ENCODE measurements at regions not wholly inside any gene's neighbourhood (a gene's known extent, or its start where the extent isn't known, plus 50 kb on each side); places are given as distances from the start of the nearest gene placed in this dataset.
"Not testable (repeated sequence)": the region's sequence is repeated elsewhere in the genome, so short reads cannot be mapped to it uniquely, and the experiment has no call there.

GRCh38 chr15:67928666-67929065 lies 88.8 kb upstream of the RNU6-1 start:
- peaks cover 4% of the 10 kb centered on the region for H3K36me3 Mint-ChIP-seq (ENCODE audit: unreplicated experiment)
- H3K9me3 Mint-ChIP-seq (ENCODE audit: unreplicated experiment) = peaks cover 5% of the 10 kb centered on the region
- H3K27ac Mint-ChIP-seq (ENCODE audit: unreplicated experiment) = no peak overlapping the region
- no peak for DNase-seq
- no peak for TF ChIP-seq CTCF (IDR thresholded peaks at IDR 0.05; ENCODE audit: partially characterized antibody, unreplicated experiment)
- no peak overlapping the region for H3K4me3 Mint-ChIP-seq (ENCODE audit: unreplicated experiment)
- H3K27me3 Mint-ChIP-seq (ENCODE audit: unreplicated experiment) = peaks cover 2% of the 10 kb centered on the region
- peaks cover 2% of the 10 kb centered on the region for H3K4me1 Mint-ChIP-seq (ENCODE audit: low read depth, unreplicated experiment)

- H3K9me3 Mint-ChIP-seq (ENCODE audit: unreplicated experiment) = peaks cover 7% of the 10 kb centered on the region
- TF ChIP-seq CTCF (IDR thresholded peaks at IDR 0.05; ENCODE audit: partially characterized antibody, unreplicated experiment) = no peak
- DNase-seq = no peak
- H3K36me3 Mint-ChIP-seq (ENCODE audit: unreplicated experiment) = no peaks in the 10 kb centered on the region
- H3K4me3 Mint-ChIP-seq (ENCODE audit: unreplicated experiment) = no peak overlapping the region
- peaks cover 1% of the 10 kb centered on the region for H3K27me3 Mint-ChIP-seq (ENCODE audit: unreplicated experiment)
- no peak overlapping the region for H3K27ac Mint-ChIP-seq (ENCODE audit: unreplicated experiment)
- no peaks in the 10 kb centered on the region for H3K4me1 Mint-ChIP-seq (ENCODE audit: low read depth, unreplicated experiment)
Measured at GRCh38 chr15:67930720-67931119, 90.9 kb upstream of the RNU6-1 start.

- no peaks in the 10 kb centered on the region for H3K36me3 Mint-ChIP-seq (ENCODE audit: unreplicated experiment)
- DNase-seq = no peak
- no peak for TF ChIP-seq CTCF (IDR thresholded peaks at IDR 0.05; ENCODE audit: partially characterized antibody, unreplicated experiment)
- H3K4me1 Mint-ChIP-seq (ENCODE audit: low read depth, unreplicated experiment) = no peaks in the 10 kb centered on the region
- H3K4me3 Mint-ChIP-seq (ENCODE audit: unreplicated experiment) = no peak overlapping the region
- no peak overlapping the region for H3K27ac Mint-ChIP-seq (ENCODE audit: unreplicated experiment)
- H3K9me3 Mint-ChIP-seq (ENCODE audit: unreplicated experiment) = peaks cover 5% of the 10 kb centered on the region
- peaks cover 1% of the 10 kb centered on the region for H3K27me3 Mint-ChIP-seq (ENCODE audit: unreplicated experiment)
Measured at GRCh38 chr15:67931861-67932260, 92.0 kb upstream of the RNU6-1 start.

- H3K4me3 Mint-ChIP-seq (ENCODE audit: unreplicated experiment); H3K9me3 Mint-ChIP-seq (ENCODE audit: unreplicated experiment); H3K27me3 Mint-ChIP-seq (ENCODE audit: unreplicated experiment); H3K4me1 Mint-ChIP-seq (ENCODE audit: low read depth, unreplicated experiment); H3K36me3 Mint-ChIP-seq (ENCODE audit: unreplicated experiment); DNase-seq; H3K27ac Mint-ChIP-seq (ENCODE audit: unreplicated experiment): not testable (repeated sequence)
Measured at GRCh38 chr15:67934126-67934525, 94.3 kb upstream of the RNU6-1 start.

GRCh38 chr15:67935244-67935643 lies 95.4 kb upstream of the RNU6-1 start:
- no peak for TF ChIP-seq CTCF (IDR thresholded peaks at IDR 0.05; ENCODE audit: partially characterized antibody, unreplicated experiment)
- Mint-ChIP-seq H3K9me3 (ENCODE audit: unreplicated experiment) (peaks cover 5% of the 10 kb centered on the region), H3K4me3 (ENCODE audit: unreplicated experiment) (no peak overlapping the region), H3K27me3 (ENCODE audit: unreplicated experiment) (peaks cover 1% of the 10 kb centered on the region), H3K4me1 (ENCODE audit: low read depth, unreplicated experiment) (peaks cover 5% of the 10 kb centered on the region), H3K36me3 (ENCODE audit: unreplicated experiment) (no peaks in the 10 kb centered on the region), H3K27ac (ENCODE audit: unreplicated experiment) (no peak overlapping the region)
- DNase-seq = no peak

GRCh38 chr15:67936258-67936657 lies 96.4 kb upstream of the RNU6-1 start:
- Mint-ChIP-seq H3K9me3 (ENCODE audit: unreplicated experiment) (peaks cover 5% of the 10 kb centered on the region), H3K4me1 (ENCODE audit: low read depth, unreplicated experiment) (peaks cover 5% of the 10 kb centered on the region), H3K36me3 (ENCODE audit: unreplicated experiment) (no peaks in the 10 kb centered on the region), H3K27ac (ENCODE audit: unreplicated experiment) (no peak overlapping the region), H3K27me3 (ENCODE audit: unreplicated experiment) (peaks cover 1% of the 10 kb centered on the region), H3K4me3 (ENCODE audit: unreplicated experiment) (no peak overlapping the region)
- no peak for DNase-seq
- TF ChIP-seq CTCF (IDR thresholded peaks at IDR 0.05; ENCODE audit: partially characterized antibody, unreplicated experiment) = no peak
